Muscle layer of duodenum (tissue), 2 donors: ENCODE measurements at regions not wholly inside any gene's neighbourhood (a gene's known extent, or its start where the extent isn't known, plus 50 kb on each side); places are given as distances from the start of the nearest gene placed in this dataset.
"Not testable (repeated sequence)": the region's sequence is repeated elsewhere in the genome, so short reads cannot be mapped to it uniquely, and the experiment has no call there.

Source experiments
- H3K27ac ChIP-seq: one replicate; pipeline ENCODE4 v1.7.0; 2013; ENCODE audit warnings: mild to moderate bottlenecking, low read length
- H3K27me3 ChIP-seq: one replicate; pipeline ENCODE4 v1.7.0; 2013; ENCODE audit warnings: low read depth, mild to moderate bottlenecking, control low read depth, low read length
- H3K36me3 ChIP-seq, 2 donors: one replicate each; pipeline ENCODE4 v1.7.0; 2013; ENCODE audit warnings: low read length in 2 of 2, control low read depth in 1 of 2, mild to moderate bottlenecking in 1 of 2; ENCODE audit not compliant: insufficient read depth in 2 of 2, control insufficient read depth in 1 of 2
- H3K4me1 ChIP-seq, 2 donors: one replicate each; pipeline ENCODE4 v1.7.0; 2013; ENCODE audit warnings: low read length in 2 of 2, mild to moderate bottlenecking in 2 of 2, control low read depth in 1 of 2, moderate library complexity in 1 of 2; ENCODE audit not compliant: insufficient read depth in 2 of 2, control insufficient read depth in 1 of 2
- H3K4me3 ChIP-seq, 2 donors: one replicate each; pipeline ENCODE4 v1.7.0; 2013; ENCODE audit warnings: low read length in 2 of 2, low read depth in 1 of 2, mild to moderate bottlenecking in 1 of 2
- H3K9me3 ChIP-seq, 2 donors: one replicate each; pipeline ENCODE4 v1.7.0; 2013; ENCODE audit warnings: low read length in 2 of 2, control low read depth in 1 of 2, mild to moderate bottlenecking in 1 of 2; ENCODE audit not compliant: control insufficient read depth in 1 of 2
- donor health status: healthy.

GRCh38 chr1:60703155-60703554, 379.2 kb upstream of the NFIA start:
- H3K4me3 ChIP-seq = no peak overlapping the region
- no peaks in the 10 kb centered on the region for H3K9me3 ChIP-seq
- H3K4me1 ChIP-seq = no peaks in the 10 kb centered on the region
- no peaks in the 10 kb centered on the region for H3K27me3 ChIP-seq
- H3K36me3 ChIP-seq = no peaks in the 10 kb centered on the region
- no peak overlapping the region for H3K27ac ChIP-seq

DNA sequence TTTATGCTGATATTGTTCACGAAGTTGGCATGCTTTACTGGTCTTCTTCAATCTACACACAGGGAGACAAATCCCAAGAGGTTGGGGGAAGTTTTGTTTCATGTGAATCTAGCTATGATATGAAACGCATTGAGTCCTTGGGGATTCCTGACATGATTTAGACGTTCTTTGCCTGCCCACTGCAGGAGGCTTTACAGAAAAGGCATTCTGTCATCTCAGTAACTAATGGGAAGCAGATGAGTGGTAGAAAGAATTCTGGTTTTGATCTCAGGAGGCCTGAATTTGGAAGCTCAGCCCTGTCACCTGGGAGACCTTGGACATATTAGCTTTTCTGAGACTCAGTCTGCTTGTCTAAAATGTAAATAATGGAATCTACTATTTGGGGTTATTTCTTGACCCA, 383.0 kb upstream of the NFIA start:
- no peaks in the 10 kb centered on the region for H3K9me3 ChIP-seq
- no peak overlapping the region for H3K27ac ChIP-seq

DNA sequence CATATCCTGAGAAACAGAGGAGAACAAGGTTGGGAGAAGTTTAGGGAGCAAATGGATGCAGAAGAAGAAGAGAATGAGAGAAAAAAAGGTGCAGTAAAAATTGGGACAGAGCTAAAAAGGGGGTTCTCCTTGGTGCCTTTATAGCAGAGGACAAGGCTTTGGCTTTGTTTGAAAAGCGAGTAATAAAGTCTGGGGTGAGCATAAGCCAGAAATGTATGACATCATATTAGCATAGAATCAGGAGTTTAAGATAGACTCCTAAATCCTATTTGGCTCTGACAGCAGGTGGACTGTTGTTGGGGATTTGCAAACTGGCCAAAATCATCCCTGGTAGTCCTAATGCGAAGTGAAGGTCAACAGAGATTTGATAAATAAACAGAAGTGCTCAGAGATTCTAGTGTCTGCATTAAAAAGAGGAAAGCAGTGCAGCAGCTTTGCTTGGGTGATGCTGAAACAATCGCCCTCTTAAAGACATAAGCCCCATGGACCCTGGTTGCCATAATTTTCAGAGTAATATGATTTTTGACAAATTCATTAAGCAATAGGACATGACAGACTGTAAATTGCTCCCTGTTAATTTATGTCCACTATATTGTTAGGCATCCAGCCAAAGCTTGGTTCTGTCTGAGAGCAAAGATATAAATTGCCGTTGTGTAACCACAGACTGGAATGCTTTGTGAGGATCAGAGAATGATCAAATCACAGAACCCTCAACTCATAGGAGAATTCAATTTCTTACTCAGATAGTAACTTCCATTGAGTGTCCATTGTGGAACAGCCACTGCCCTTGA, 385.0 kb upstream of the NFIA start:
- no peaks in the 10 kb centered on the region for H3K27me3 ChIP-seq
- no peak overlapping the region for H3K27ac ChIP-seq
- H3K4me3 ChIP-seq = no peak overlapping the region
- no peaks in the 10 kb centered on the region for H3K4me1 ChIP-seq
- no peaks in the 10 kb centered on the region for H3K9me3 ChIP-seq
- H3K36me3 ChIP-seq = no peaks in the 10 kb centered on the region

More for the DNA sequence above, 383.0 kb upstream of the NFIA start:
- Histone ChIP-seq H3K36me3 (no peaks in the 10 kb centered on the region), H3K4me1 (no peaks in the 10 kb centered on the region), H3K4me3 (no peak overlapping the region), H3K27me3 (no peaks in the 10 kb centered on the region)

GRCh38 chr1:60696512-60696911, 385.8 kb upstream of the NFIA start:
- Histone ChIP-seq H3K4me1 (no peaks in the 10 kb centered on the region), H3K27me3 (no peaks in the 10 kb centered on the region), H3K27ac (no peak overlapping the region), H3K36me3 (no peaks in the 10 kb centered on the region), H3K4me3 (no peak overlapping the region), H3K9me3 (no peaks in the 10 kb centered on the region)

GRCh38 chr1:60695716-60696171, 386.6 kb upstream of the NFIA start:
- Histone ChIP-seq H3K4me3 (no peak overlapping the region), H3K9me3 (no peaks in the 10 kb centered on the region), H3K4me1 (no peaks in the 10 kb centered on the region), H3K27ac (no peak overlapping the region), H3K27me3 (no peaks in the 10 kb centered on the region), H3K36me3 (no peaks in the 10 kb centered on the region)

DNA sequence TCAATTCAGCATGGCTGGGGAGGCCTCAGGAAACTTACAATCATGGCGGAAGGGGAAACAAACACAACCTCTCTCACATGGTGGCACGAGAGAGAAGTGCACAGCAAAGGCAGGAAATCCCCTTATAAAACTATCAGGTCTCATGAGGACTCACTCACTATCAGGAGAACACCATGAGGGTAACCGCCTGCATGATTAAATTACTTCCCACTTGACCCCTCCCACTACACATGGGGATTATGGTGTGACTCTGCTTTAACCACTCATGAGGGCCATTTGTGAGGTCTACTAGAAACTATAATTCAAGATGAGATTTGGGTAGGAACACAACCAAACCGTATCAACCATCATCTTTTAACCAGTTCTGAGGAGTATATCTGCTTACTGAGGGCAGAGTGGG, 387.4 kb upstream of the NFIA start:
- H3K27ac ChIP-seq = no peak overlapping the region
- H3K36me3 ChIP-seq = no peaks in the 10 kb centered on the region
- no peaks in the 10 kb centered on the region for H3K27me3 ChIP-seq
- H3K4me3 ChIP-seq = no peak overlapping the region
- no peaks in the 10 kb centered on the region for H3K9me3 ChIP-seq
- H3K4me1 ChIP-seq = no peaks in the 10 kb centered on the region

DNA sequence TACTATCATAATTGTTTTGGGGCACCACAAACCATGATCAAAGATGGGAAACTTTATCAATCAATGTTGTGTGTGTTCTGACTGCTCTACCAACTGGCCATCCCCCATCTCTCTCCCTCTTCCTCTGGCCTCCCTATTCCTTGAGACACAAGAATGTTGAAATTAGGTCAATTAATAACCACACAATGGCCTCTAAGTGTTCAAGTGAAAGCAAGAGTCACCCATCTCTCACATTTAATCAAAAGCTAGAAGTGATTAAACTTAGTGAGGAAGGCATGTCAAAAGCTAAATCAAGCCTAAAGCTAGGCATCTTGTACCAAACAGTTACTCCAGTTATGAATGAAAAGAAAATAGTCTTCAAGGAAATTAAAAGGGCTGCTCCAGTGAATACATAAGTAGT, 390.3 kb upstream of the NFIA start:
- H3K27me3 ChIP-seq = no peaks in the 10 kb centered on the region
- H3K9me3 ChIP-seq = peaks cover 0 to 5% of the 10 kb centered on the region in 2 donors
- H3K27ac ChIP-seq = no peak overlapping the region
- H3K4me1 ChIP-seq = no peaks in the 10 kb centered on the region
- H3K4me3 ChIP-seq = no peak overlapping the region
- H3K36me3 ChIP-seq = no peaks in the 10 kb centered on the region

GRCh38 chr1:60688221-60688620, 394.1 kb upstream of the NFIA start:
- not testable (repeated sequence) for H3K4me3 ChIP-seq, H3K27me3 ChIP-seq, H3K4me1 ChIP-seq, H3K27ac ChIP-seq, H3K36me3 ChIP-seq, H3K9me3 ChIP-seq

DNA sequence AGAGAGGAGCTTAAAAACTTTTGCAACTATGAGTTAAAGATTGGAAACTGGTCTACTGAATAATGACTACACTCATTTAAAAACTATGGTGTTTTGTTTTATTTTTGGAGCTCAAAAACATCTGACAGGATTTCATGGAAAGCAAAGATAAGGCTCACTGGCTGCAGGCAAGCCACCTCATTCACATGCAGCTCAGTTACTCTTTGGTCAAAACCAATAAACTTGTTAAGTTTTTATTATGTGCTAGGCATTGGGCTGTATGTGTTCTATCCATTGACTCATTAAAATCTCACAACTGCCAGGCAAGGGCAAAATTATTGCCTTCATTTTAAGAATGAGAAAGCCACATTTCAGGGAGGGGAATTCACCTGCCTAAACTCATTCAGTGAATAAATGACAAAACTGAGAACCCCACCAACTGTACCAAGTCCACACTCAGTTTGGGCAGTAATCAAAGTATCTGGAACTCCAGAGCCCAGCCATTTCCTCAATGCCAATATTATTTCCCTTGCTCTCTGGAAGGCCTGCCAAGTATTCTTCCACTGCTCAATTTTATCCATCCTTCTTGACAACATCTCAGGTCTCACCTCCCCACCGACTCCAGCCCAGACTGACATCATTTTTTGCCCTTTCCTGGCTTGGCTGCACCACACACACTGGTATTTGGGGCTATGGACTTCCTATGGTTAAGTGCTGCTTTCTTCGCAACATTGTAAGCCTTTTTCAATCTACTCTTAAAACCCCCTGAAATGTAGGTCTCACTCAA, 401.1 kb upstream of the NFIA start:
- no peaks in the 10 kb centered on the region for H3K27me3 ChIP-seq
- no peak overlapping the region for H3K27ac ChIP-seq
- no peak overlapping the region for H3K4me3 ChIP-seq
- H3K9me3 ChIP-seq = no peaks in the 10 kb centered on the region
- H3K36me3 ChIP-seq = no peaks in the 10 kb centered on the region
- no peaks in the 10 kb centered on the region for H3K4me1 ChIP-seq

DNA sequence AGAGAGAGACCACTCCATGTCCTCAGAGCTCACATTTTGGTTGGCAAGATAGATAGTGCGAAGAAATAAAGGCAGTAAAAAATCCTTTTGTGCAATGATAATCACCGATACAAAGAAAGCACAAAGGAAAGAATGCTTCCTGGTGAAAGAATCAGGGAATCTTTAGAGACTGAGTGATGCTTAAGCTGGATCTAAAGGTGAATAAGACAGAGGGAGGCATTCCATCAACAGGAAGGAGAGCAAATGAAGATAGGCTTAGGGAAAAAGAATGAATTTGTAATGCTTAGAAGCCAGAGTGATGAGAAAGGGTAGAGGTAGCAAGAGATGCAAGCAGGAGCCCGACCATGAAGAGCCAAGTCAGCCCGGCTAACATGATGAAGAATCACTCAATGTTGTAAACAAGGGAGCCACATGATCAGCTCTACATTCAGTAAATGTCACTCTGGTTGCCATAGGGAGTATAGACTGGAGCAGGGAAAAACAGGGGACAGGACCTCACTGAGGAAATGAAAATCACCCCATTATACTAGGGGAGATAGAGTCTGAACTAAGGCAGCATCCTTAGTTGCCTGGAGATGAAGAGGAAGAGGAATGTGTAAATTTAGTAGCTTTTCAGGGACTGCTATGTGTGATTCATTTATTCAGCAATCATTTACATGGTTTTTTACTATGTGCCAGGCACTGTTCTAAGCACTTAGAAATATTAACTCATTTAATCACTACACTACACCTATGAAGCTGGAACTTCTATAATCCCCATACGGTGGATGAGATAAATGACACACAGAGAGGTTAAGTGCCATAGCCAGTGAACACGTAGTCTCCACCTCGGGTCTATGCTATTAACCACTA, 402.6 kb upstream of the NFIA start:
- Histone ChIP-seq H3K27me3 (no peaks in the 10 kb centered on the region), H3K36me3 (no peaks in the 10 kb centered on the region), H3K9me3 (no peaks in the 10 kb centered on the region), H3K4me3 (no peak overlapping the region), H3K27ac (no peak overlapping the region), H3K4me1 (no peaks in the 10 kb centered on the region)

DNA sequence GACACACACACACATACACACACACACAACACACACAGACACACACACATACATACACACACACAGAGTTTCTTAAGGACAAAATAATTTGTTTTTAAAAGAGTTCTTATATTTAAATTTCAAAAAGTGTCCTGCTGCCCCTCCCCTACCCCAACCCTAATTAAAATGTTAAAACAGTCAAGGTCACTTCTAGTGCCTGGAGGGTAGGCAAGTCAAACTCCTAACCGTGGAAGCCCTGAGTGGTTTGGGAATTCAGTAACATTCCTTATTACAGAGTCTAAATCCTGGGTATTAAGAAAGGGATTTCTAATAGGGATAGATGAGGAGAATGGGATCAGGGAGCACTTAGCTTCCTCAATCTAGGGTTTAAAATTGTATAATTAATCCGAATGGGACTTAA, 403.6 kb upstream of the NFIA start:
- Histone ChIP-seq H3K9me3 (no peaks in the 10 kb centered on the region), H3K27ac (no peak overlapping the region), H3K36me3 (no peaks in the 10 kb centered on the region), H3K4me1 (no peaks in the 10 kb centered on the region), H3K27me3 (no peaks in the 10 kb centered on the region), H3K4me3 (no peak overlapping the region)
